ENCODE measurements at regions not wholly inside any gene's neighbourhood (a gene's known extent, or its start where the extent isn't known, plus 50 kb on each side); places are given as distances from the start of the nearest gene placed in this dataset.

DNA sequence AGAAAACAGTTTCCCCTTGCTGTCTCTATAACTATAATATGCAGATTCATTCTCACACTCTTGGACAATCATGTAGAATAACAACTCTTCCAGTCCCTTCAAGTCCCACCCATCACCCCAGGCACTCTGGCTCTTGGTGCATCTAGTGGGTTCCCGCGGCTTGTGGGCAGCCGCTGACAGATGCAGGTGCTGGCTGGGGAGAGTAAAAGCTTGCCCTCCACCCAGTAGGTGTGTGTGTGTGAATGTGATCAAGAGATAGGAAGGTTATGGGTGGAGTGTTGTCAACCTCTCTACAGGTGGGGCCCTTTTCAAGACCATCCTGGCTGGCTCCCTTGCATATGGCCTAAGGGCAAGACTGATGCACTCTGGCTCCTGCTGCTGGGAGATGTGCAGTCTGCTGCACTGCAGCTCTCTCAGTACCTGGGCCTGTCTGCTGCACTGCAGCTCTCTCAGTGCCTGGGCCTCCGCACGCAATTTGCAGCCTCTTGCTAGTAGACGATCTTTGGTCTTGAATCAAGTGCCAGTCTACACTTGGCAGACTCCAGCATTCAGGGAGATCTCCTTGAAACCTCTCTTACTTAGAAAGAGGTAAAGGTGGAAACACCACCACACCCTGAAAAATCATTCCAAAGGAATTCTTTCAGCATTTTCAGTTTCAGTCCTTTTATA, 189.7 kb upstream of the GDNF start:
- no peak for TF ChIP-seq POLR2A (IDR thresholded peaks at IDR 0.05)
- TF ChIP-seq, protein P1, sequence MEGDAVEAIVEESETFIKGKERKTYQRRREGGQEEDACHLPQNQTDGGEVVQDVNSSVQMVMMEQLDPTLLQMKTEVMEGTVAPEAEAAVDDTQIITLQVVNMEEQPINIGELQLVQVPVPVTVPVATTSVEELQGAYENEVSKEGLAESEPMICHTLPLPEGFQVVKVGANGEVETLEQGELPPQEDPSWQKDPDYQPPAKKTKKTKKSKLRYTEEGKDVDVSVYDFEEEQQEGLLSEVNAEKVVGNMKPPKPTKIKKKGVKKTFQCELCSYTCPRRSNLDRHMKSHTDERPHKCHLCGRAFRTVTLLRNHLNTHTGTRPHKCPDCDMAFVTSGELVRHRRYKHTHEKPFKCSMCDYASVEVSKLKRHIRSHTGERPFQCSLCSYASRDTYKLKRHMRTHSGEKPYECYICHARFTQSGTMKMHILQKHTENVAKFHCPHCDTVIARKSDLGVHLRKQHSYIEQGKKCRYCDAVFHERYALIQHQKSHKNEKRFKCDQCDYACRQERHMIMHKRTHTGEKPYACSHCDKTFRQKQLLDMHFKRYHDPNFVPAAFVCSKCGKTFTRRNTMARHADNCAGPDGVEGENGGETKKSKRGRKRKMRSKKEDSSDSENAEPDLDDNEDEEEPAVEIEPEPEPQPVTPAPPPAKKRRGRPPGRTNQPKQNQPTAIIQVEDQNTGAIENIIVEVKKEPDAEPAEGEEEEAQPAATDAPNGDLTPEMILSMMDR (IDR thresholded peaks at IDR 0.05 in 4 of 5, conservative IDR thresholded peaks at IDR 0.05 in 1 of 5): no peak

Data from gastrocnemius medialis (tissue), 4 donors.